OCI-M1 (cell line): ENCODE measurements at regions not wholly inside any gene's neighbourhood (a gene's known extent, or its start where the extent isn't known, plus 50 kb on each side); places are given as distances from the start of the nearest gene placed in this dataset.

Experiments
- DNase-seq: peaks from one replicate; lab custom pipeline; 2025; lab: John Stamatoyannopoulos, UW

DNA sequence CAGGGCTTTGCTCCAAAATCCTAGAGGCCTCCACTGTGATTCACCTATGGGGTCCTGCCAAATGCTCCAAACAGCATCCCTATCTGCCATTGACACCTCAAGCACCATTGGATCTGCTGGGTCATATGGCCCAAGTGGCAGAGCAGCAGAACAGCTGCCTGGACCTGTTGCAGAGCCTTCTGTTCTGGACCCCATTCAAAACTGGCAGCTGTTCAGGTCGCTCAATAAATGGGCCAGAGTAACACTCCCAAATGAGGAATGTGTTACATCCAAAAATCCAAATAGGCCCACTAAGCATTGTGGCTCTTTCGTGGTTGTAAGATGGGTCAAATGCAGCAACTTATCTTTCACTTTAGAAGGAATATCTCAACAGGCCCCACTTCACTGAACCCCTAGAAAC, 783.6 kb downstream of the DCDC2C start:
- no peak for DNase-seq

DNA sequence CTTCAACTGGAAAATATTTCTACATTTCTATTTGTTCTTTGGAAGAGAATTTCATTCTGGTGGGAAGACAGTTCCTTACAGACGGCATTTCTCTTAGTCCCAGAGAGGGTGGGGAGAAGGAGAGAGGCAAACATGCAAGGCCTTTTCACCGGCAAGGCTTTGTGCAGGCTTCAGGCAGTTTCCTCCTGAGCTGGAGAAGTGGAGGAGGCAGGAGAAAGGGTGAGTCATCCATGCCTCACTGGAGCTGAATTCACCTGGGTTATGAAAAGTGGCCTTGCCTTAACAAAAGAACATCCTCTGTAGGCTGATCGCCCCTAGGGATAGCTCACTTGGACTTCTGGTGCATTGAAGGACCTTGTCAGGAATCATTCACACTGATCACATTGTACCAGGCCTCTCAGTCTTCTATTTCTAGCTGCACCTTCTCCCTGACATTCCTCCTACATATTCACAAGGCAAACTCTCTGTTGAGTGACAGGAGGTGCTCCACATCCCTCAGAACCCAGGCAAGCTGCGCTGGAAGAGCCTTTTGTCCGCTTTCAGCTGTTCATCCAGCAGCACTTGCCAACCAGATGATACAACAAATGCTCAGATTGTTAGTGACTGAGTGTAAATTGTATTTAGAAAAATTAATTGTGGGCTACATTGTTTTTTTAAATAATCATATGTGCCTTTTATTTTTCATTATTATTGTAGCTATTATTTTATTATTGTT, 796.1 kb downstream of the DCDC2C start:
- no peak for DNase-seq

DNA sequence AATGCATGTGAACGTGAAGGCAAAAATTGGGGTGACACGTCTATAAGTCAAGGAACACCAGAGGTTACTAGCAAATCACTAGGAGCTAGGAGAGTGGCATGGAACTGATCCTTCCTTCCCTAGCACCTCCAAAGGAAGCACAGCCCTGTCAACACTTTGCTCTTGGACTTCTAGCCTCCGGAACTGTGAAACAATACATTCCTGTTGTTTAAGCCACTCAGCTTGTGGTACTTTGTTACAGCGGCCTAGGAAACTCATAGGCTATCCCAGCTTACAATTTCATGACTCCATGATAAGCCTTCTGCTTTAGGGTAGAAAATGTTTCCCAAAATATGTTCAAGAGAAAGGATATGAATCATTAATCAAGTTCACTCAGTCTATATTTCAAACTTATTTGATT, 798.1 kb downstream of the DCDC2C start:
- DNase-seq: no peak

DNA sequence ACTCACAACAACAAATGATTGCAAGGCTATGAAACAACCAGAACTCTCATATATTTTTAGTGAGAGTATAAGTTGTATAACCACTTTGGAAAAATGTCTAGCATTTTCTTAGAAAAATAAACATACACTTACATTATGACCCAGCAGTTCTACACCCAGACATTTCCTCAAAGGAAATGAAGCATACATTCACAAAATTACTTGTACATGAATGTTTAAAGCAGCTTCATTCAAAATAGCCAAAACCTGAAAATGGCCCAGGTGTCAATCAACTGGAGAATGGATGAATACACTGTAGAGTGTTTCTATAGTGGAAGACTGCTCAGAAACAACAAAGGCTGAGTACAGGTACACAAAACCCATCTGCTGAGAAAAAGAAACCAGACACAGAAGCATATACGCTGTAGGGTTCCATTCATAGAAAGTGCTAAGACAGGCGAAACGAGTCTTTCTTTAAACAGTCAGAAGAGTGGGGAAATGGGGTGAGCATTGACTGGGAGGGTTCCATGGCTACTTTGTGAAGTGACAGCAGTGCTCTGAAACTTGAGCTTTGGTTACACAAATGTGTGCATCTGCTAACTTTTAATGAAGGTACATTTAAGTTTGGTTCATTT, 799.0 kb downstream of the DCDC2C start:
- no peak for DNase-seq

DNA sequence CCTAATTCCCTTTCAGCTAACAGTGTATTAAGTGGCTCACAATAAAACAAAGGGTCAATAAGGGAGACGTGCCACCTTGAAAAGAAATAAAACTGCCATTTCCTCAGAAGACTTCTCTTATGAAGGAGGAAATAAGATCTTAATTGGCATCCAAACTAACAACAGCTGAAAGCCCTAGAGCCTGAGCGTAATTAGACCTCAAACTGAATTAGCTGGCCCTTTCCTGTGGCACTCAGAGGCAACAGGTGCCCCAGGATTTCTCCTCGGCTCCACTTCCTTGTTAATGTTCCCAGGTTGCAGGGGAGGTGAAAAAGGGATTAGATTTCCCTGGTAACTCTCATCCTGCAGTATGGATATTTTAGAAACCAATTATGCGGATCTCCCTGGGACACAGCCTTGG, 804.3 kb downstream of the DCDC2C start:
- DNase-seq: no peak

DNA sequence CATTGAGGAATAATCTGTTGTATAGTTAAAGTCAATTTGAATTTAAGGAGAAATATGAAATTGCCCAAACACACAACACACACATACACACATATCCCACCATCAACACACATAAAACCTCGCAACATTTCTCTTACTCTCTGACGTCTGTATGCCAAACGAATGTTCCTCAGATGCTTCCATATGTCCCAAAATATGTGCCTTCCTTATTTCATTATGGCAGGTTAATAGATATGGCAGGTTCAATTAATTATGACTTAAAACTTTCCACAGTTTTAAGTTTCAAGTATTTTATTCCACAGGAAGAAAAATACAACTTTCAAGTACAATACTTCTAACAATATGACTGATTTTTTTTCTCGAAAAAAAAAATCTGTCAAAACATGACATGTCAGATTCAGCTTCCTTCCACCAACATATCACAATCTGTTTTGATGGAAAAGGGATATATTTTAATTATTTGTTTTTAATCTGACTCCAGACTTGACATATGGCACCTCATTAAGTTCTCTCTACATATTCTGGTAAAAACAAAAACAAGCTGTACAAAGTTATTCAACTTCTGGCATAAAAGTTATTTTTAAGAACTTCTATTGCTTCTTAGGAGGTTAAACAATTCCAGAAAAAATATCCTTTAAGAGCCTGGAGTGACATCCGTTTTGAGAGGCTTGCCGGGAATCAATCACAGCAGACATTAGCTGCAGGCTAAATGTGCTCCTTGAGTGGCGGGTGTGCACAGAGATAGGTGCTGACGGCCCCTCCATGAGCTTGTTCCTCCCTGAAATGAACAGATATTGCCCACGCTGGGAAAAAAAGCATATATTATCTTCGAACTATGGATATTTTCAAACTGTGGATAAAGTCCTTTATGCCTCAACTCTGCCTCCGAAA, 812.7 kb downstream of the DCDC2C start:
- DNase-seq: no peak

DNA sequence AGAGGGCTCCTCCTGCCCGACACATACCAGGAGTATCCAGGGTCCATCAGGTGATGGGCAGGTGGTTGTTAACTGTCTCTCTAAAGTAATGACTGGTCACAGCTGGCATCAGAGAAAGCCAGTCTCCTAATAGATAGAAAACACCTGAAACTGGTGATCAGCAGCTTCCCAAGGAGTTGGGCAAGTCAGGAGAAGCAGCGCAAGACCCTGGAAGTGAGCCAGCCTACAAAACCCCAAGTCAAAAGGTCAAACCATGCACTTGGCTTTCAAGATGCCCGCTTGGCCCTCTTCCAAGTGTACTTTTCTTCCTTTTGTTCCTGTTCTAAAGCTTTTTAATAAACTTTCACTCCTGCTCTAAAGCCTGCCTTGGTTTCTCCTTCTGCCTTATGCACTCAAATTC, 815.2 kb downstream of the DCDC2C start:
- no peak for DNase-seq

DNA sequence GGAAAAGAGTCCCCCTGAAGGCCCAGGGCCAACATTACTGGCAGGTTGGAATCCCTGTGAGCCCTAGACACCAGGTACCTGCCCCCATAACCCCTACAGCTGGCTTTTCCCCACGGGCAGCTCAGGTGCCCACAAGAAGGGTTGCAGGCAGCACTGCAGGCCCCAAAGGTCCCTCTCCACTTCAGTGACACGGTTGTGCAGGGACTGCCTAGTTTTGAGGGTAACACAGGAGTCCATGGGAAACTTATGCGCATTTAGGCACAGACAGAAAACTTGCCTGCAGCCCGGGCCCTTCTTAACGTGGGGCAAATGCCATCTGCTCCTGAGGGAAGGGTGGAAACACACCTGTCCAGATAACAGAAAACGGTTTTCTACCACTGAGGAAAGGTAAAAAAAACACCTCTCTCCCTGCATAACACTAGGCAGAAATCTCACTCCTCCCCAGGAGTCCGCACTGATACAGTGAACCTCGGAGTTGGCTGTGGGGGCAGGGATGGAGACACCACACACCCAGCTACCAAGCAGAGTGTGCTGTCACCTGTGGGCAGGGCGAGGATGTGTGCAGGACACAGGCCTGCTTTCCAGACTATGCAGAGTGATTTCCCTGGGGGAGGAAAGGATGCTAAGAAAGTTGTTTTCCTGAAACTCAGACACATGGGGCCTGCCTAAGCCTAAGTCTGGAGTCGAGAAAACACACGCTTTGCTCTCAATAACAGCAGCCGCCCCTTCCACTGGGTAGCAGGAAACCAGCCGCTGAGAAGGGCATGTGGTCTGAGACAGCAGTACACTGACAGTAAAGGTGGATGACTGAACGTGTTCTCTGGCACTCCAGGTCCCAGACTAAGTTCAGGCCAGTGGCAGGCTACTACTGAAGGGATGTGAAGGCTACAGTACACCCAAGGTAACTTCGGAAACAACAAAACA, 819.4 kb downstream of the DCDC2C start:
- DNase-seq: no peak

DNA sequence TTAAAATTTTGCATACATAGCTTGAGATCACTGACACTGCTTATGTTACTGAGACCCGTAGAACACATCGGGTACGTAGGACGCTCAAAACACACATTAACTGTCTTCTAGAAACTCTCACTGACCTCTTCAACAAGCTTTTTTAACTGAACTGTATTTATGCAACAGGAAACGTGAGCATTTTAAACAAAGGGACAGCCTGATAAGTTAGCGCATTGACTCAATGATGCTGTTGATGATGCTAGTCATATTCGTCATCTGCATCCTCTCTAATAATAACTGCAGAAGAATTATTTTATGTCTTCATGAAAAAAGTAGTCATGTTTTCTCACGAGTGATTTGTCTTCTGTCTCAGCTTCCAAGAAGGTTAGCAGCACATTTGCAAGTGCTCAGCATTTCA, 824.0 kb downstream of the DCDC2C start:
- DNase-seq: no peak

DNA sequence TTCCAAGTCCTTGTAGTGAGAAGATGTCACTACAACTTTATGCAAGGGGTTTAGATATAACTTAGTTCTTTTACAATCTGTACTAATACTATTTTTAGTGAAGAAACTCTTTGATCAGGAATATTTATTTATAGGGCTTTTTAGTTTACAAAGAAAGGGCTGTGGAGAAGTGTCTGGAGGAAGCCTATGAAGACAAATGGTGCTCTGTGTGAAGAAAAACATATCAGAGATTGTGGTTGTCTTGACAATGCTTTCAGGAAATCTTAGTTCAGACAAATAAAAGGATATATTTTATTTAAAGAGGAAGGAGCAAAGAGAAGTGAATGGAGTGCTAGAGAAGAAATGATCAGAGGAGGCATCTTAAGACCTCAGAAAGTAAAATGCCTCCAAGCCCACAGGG, 824.9 kb downstream of the DCDC2C start:
- DNase-seq: no peak

DNA sequence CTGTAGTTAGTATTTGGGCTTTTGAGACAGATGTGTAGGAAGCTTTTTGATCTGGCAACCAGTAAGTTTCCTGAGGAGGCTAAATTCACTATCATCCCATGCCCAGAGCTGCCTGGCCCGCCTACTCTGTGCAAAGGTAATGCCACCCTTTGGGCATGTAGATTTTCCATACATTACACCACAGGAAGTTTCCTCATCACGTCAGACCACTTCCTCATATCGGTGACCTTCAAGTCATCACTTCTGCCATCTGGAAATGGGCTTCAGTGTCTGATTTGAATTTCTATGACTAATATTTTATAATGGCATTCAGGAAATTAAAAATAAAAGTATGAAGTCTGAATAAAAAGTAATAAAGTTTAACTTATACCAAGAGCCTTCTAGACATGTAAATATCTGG, 825.4 kb downstream of the DCDC2C start:
- no peak for DNase-seq

DNA sequence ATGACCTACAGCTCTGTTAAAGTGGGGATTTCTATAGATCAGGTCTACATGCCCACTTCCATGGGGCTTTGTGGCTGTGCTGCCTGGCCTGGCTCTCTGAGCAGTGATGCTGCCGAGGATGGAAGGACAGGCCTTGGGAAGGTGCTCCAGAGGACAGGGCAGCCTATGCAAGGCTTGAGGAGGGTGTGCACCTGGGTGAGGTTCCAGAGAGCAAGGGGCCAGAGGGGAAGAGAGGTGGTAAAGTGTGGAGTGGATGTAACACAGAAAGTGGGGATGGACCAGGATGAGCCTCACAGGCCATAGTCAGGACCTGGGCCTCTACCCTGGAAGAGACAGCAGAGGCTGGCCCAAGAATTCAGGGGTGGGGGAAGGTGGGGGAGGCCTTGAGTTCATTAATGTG, 826.4 kb downstream of the DCDC2C start:
- no peak for DNase-seq

DNA sequence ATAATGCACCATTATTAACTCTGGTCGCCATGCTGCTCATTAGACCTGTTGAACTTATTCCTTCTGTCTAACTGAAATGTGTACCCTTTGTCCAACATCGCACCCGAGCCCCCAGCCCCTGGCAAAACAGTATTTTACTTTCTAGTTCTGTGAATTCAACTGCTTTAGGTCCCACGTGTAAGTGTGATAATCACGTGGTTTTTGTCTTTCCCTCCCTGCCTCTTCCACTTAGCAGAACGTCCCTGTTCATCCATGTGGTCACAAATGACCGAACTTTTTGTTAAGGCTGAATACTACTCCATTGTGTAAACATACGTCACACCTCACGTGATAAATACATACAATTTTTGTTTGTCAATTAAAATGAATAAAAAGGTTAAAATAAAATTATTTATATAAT, 826.9 kb downstream of the DCDC2C start:
- no peak for DNase-seq

DNA sequence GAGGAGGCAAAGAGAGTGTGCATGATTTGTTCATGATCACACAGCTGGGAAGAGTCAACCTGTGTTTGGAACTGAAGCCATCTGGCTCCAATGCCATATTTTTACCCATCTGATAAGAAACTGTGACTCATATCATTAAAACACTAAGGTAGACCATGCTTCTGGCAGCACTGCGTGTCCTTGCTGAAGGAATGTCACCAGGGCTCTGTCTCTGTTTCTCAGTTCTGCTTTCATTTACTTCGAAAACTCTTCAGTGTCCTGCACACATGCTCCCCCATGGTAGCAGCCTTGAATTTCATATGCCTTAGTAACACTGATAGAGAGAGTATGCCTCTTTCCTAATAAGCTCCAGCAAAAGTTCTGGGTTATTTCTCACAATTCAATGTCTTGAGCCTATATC, 830.4 kb downstream of the DCDC2C start:
- DNase-seq: no peak

DNA sequence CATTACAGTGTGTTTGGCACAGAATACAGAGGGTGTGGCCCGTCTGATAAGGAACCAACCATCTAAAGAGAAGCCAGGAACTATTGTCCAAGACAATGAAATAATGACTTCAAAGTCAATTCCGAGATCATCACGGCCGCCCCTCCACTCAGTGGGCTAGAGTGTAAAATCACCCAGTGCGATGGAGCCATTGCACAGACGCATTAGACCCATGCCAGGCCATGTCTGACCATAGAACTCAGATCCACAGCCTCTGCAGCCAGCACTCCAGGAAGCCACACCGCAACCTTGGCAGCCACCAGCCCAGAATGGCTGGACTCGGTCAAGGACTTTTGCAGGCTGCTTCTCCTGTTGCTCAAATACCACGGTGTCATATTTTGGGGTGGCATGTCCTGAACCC, 835.7 kb downstream of the DCDC2C start:
- no peak for DNase-seq

DNA sequence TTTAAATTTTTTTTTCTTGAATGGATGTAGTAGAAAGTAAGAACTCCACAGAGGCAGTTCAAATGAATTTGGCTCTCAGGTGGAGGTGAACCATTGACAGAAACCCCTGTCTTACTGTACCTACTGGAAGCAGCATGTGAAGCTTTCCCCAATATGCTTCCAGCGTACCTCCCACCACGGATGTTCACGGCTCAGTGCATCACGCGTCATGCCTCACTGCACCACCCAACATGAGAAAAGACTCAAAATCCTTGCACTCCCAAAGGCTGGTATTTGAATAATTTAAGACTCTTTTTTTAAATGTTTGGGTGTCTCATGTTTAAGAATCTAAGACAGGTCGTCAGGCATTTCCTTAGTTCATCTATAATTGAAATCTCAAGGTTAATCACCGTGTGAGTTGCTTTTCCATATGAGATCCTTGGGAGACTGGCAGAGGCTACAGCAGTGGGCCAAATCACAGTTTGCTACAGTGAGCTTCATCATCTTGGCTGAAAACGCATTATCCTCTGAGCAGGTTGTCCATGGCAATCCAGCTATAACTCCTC, 846.4 kb downstream of the DCDC2C start:
- no peak for DNase-seq

DNA sequence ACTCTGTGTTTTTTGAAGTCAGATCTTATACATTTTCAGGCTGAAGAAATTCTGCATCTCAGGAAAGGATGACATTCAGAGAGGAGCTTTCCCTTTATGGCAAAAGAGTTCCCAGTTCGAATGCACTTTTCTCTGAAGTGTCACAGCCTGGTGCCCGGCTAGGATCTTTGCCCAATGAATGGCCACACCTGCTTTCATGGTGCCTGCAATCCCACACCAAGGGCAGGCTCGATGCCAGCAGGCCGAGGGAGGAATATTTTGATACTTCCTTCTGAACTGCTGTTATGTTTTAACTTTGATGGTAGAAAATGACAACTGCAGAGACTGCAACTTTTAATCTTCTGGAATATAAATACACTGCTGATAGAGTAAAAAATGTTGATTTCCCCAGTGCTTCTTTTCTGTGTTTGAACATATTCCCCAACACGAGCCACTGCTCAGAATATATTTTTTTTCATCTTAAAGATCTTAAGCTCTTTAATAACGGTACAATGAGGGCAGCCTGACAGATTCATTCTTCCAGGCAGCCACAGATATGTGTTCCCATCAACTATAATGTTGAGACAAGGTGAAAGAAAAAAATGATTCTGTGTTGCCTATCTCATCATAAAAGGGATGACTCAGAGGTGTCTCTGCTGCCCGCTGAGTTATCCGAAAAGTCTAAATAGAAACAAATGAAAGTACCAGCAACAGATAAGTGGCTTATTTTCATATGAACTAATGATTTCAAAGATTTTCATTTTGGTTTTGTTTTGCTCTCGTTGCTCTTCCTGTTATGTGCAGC, 848.5 kb downstream of the DCDC2C start:
- DNase-seq: no peak

DNA sequence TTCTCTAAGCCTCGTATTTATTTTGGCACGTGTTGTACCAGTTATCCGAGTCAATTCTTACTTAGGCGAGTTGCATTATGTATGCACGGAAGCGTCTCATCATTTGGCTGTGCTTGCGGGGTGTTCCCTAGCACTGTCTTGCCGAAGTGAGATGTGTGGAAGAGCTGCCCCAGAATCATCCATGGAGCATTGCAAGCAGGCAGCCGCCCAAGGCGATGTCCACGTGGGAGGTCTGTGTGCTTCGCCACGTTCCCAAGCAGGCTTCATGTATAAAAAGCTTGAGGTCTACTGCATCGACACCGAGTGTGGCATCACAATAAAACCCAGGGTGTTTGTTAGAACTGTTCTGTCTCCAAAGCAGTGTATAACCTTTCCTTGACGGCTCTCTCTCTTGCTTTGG, 849.9 kb downstream of the DCDC2C start:
- no peak for DNase-seq

DNA sequence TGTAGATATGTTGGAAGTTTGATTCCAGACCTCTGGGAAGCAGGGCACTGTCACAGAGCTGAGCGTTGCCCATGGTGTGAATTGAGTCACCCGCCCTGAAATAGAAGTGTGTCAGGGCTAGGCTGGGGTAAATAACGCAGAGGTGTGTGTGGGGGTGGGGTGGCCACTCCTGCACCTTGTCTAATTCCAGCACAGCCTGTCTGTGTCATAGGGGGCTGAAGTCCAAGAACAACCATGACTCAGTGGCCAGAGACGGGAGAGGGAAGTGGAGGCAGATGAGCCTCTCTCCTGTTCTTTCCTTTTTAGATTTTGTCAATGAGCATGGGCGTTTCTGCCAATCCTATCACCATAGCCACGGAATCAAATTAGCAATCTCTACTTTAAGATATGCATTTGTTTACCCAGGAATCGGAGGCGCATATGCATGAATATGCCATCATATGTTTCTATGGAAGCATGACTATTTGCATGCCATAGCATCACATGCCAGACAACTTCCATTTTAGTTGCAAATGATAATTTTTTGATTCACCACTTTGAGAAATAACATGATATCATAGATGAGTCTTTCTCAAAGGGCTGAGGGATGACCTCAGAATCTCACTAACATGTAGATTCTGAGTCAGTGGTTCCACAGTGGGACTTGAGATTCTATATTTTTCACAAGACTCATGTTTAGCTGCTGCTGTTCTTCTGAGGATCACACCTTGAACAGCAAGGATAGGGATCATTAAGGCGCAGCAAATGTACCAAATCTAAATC, 852.9 kb downstream of the DCDC2C start:
- no peak for DNase-seq

DNA sequence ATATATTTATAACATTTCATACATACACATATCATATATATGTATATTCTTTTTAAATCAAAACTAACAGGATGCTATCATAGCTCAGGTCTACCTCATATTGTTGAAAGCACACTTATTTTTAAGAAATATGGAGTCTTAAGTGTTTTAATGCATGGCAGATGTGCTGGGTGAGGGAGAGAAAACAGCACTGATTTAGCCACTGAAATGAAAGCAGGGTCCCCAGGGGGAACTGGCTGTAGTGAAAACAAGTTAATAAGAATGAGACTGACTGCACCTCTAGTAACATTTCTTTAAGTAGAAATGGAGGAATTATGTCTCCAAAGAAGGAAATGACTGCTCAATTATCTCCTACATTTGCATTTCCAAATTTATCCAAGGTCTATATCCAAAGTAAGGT, 857.8 kb downstream of the DCDC2C start:
- no peak for DNase-seq
